HCT116 (cell line): ENCODE measurements at regions not wholly inside any gene's neighbourhood (a gene's known extent, or its start where the extent isn't known, plus 50 kb on each side); places are given as distances from the start of the nearest gene placed in this dataset.

Experiments
- EZH2 ChIP-seq: fragments of 200-600 bp; sonication (generic); IDR thresholded peaks from 2 replicates; pipeline ENCODE4 v1.6.1; 2017; ENCODE audit warnings: antibody characterized with exemption, mixed run types
- TF ChIP-seq, protein P1 (sequence below), 3 experiments: fragments of 200-600 bp in 1 of 3; sonication (generic) in 1 of 3; IDR thresholded peaks in 2 of 3; conservative IDR thresholded peaks in 1 of 3; 2 replicates each; pipeline ENCODE4 v1.5.1; 2012 to 2017; ENCODE audit warnings: low read depth in 2 of 3, low read length in 2 of 3, antibody characterized with exemption in 1 of 3, borderline replicate concordance in 1 of 3, control low read depth in 1 of 3, mild to moderate bottlenecking in 1 of 3, mixed read lengths in 1 of 3, mixed run types in 1 of 3, moderate library complexity in 1 of 3; ENCODE audit not compliant: insufficient read depth in 1 of 3
- TF ChIP-seq, protein P2 (sequence below): IDR thresholded peaks from 2 replicates; pipeline ENCODE4 v1.6.1; 2012; ENCODE audit warnings: low read depth

DNA sequence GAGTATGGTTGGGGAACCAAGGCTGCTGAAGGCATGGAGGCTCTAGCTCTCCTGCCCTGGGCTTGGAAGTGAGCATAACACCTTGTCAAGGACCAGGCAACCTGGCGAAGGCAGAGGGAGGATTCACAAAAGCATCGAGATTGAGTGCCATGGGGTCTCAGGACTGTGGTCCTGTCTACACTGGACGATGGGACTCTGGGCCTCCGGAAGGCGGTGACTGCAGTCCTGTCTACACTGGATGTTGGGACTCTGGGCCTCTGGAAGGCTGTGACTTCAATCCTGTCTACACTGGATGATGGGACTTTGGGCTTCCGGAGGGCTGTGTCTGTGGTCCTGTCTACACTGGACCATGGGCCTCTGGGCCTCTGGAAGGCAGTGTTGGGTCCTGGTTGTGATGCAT, 290.4 kb downstream of the TEX29 start:
- TF ChIP-seq, protein P1, sequence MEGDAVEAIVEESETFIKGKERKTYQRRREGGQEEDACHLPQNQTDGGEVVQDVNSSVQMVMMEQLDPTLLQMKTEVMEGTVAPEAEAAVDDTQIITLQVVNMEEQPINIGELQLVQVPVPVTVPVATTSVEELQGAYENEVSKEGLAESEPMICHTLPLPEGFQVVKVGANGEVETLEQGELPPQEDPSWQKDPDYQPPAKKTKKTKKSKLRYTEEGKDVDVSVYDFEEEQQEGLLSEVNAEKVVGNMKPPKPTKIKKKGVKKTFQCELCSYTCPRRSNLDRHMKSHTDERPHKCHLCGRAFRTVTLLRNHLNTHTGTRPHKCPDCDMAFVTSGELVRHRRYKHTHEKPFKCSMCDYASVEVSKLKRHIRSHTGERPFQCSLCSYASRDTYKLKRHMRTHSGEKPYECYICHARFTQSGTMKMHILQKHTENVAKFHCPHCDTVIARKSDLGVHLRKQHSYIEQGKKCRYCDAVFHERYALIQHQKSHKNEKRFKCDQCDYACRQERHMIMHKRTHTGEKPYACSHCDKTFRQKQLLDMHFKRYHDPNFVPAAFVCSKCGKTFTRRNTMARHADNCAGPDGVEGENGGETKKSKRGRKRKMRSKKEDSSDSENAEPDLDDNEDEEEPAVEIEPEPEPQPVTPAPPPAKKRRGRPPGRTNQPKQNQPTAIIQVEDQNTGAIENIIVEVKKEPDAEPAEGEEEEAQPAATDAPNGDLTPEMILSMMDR (IDR thresholded peaks at IDR 0.05 in 2 of 3, conservative IDR thresholded peaks at IDR 0.05 in 1 of 3; ENCODE audit: borderline replicate concordance in 1 of 3, insufficient read depth in 1 of 3, low read depth in 2 of 3, low read length in 2 of 3) = no peak
- TF ChIP-seq, protein P2, sequence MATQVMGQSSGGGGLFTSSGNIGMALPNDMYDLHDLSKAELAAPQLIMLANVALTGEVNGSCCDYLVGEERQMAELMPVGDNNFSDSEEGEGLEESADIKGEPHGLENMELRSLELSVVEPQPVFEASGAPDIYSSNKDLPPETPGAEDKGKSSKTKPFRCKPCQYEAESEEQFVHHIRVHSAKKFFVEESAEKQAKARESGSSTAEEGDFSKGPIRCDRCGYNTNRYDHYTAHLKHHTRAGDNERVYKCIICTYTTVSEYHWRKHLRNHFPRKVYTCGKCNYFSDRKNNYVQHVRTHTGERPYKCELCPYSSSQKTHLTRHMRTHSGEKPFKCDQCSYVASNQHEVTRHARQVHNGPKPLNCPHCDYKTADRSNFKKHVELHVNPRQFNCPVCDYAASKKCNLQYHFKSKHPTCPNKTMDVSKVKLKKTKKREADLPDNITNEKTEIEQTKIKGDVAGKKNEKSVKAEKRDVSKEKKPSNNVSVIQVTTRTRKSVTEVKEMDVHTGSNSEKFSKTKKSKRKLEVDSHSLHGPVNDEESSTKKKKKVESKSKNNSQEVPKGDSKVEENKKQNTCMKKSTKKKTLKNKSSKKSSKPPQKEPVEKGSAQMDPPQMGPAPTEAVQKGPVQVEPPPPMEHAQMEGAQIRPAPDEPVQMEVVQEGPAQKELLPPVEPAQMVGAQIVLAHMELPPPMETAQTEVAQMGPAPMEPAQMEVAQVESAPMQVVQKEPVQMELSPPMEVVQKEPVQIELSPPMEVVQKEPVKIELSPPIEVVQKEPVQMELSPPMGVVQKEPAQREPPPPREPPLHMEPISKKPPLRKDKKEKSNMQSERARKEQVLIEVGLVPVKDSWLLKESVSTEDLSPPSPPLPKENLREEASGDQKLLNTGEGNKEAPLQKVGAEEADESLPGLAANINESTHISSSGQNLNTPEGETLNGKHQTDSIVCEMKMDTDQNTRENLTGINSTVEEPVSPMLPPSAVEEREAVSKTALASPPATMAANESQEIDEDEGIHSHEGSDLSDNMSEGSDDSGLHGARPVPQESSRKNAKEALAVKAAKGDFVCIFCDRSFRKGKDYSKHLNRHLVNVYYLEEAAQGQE = no peak
- TF ChIP-seq EZH2 = no peak
